MCF 10A (cell line): ENCODE measurements at regions not wholly inside any gene's neighbourhood (a gene's known extent, or its start where the extent isn't known, plus 50 kb on each side); places are given as distances from the start of the nearest gene placed in this dataset.

ENCODE experiments used
- BruUV-seq: library from RNA; stranded (reverse); fragments of 400-500 nt; replicated peaks from 2 replicates; lab custom pipeline; 2021; lab: Mats Ljungman, UMichigan
- CTCF ChIA-PET: fragments of 300-600 bp; sonication (Branson Sonifier 250); formaldehyde crosslinking; extraction: SDS; loops from one replicate; lab custom pipeline; 2021; ENCODE audit warnings: antibody characterized with exemption, inconsistent platforms; lab: Yijun Ruan, JAX
- POLR2A ChIA-PET: fragments of 300-600, 350-650 bp; sonication (Branson Sonifier 250); formaldehyde crosslinking; extraction: SDS; loops from one replicate; lab custom pipeline; 2020; ENCODE audit warnings: antibody characterized with exemption, inconsistent platforms; lab: Yijun Ruan, JAX
- DNase-seq: peaks from one replicate; pipeline ENCODE4 v3.0.0-alpha.2; 2018; ENCODE audit not compliant: unreplicated experiment
- H3K27ac Mint-ChIP-seq: one replicate; pipeline ENCODE4 v1.8.0; 2022; ENCODE audit warnings: mild to moderate bottlenecking, low read depth, mixed read lengths; ENCODE audit not compliant: unreplicated experiment
- H3K27me3 Mint-ChIP-seq: one replicate; pipeline ENCODE4 v1.8.0; 2022; ENCODE audit warnings: mixed read lengths; ENCODE audit not compliant: insufficient read depth, unreplicated experiment
- H3K36me3 Mint-ChIP-seq: one replicate; pipeline ENCODE4 v1.8.0; 2022; ENCODE audit warnings: mild to moderate bottlenecking, moderate library complexity, mixed read lengths; ENCODE audit not compliant: insufficient read depth, unreplicated experiment
- H3K4me1 Mint-ChIP-seq: one replicate; pipeline ENCODE4 v1.8.0; 2022; ENCODE audit warnings: mixed read lengths; ENCODE audit not compliant: insufficient read depth, unreplicated experiment
- H3K4me3 Mint-ChIP-seq: one replicate; pipeline ENCODE4 v1.8.0; 2022; ENCODE audit warnings: mild to moderate bottlenecking, moderate library complexity, mixed read lengths; ENCODE audit not compliant: unreplicated experiment
- H3K9me3 Mint-ChIP-seq: one replicate; pipeline ENCODE4 v1.8.0; 2022; ENCODE audit warnings: mixed read lengths; ENCODE audit not compliant: unreplicated experiment
- intact Hi-C: fragments of 100-400 bp; cut with micrococcal nuclease; formaldehyde crosslinking; loops from 2 replicates; pipeline ENCODE4 v1.14.1; 2022
- TF ChIP-seq, protein P1 (sequence below): fragments of 200-600 bp; IDR thresholded peaks from one replicate; pipeline ENCODE4 v1.8.0; 2022; ENCODE audit warnings: antibody characterized with exemption, mild to moderate bottlenecking; ENCODE audit not compliant: unreplicated experiment

GRCh38 chr3:28780480-28780879 is 431.9 kb upstream of the AZI2 start:
- no peak for DNase-seq
- Mint-ChIP-seq H3K36me3 (no peaks in the 10 kb centered on the region), H3K9me3 (no peaks in the 10 kb centered on the region), H3K27me3 (no peaks in the 10 kb centered on the region), H3K27ac (no peak overlapping the region), H3K4me3 (no peak overlapping the region), H3K4me1 (no peaks in the 10 kb centered on the region)
- TF ChIP-seq, protein P1, sequence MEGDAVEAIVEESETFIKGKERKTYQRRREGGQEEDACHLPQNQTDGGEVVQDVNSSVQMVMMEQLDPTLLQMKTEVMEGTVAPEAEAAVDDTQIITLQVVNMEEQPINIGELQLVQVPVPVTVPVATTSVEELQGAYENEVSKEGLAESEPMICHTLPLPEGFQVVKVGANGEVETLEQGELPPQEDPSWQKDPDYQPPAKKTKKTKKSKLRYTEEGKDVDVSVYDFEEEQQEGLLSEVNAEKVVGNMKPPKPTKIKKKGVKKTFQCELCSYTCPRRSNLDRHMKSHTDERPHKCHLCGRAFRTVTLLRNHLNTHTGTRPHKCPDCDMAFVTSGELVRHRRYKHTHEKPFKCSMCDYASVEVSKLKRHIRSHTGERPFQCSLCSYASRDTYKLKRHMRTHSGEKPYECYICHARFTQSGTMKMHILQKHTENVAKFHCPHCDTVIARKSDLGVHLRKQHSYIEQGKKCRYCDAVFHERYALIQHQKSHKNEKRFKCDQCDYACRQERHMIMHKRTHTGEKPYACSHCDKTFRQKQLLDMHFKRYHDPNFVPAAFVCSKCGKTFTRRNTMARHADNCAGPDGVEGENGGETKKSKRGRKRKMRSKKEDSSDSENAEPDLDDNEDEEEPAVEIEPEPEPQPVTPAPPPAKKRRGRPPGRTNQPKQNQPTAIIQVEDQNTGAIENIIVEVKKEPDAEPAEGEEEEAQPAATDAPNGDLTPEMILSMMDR: no peak
- ChIA-PET POLR2A (interaction anchor here (0.6 kb wide), 1 partner anchor 939 kb away, joined by 3 read pairs; no protein-coding TSS in a partner anchor), CTCF (no interaction called here)
- BruUV-seq: no TSS peak
- intact Hi-C loops: no loop called here

DNA sequence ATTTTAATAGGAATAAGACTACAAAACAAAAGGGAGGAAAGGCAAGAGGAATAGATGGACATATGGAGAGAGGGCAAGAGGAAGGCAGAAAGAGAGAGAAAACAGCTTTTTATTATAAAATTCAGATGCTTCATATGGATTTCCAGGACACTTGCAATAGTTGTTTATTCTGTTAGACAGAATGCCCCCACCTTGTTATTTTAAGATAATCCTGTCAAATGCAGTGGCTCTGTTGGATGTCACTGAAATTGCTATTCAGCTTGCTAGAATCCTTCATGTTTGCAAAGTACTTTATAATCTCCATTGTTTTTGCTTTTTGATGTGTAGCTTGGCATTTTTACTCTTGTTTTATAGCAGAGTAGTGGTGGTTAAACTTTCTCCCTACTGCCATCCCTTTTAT is 432.4 kb upstream of the AZI2 start:
- intact Hi-C loops: no loop called here
- TF ChIP-seq, protein P1: no peak
- Mint-ChIP-seq H3K9me3 (no peaks in the 10 kb centered on the region), H3K27me3 (no peaks in the 10 kb centered on the region), H3K36me3 (no peaks in the 10 kb centered on the region), H3K4me3 (no peak overlapping the region), H3K4me1 (no peaks in the 10 kb centered on the region), H3K27ac (no peak overlapping the region)
- POLR2A ChIA-PET: interaction anchor here (0.6 kb wide), 1 partner anchor 938 kb away, joined by 3 read pairs; no protein-coding TSS in a partner anchor
- no TSS peak for BruUV-seq
- CTCF ChIA-PET: no interaction called here
- no peak for DNase-seq

DNA sequence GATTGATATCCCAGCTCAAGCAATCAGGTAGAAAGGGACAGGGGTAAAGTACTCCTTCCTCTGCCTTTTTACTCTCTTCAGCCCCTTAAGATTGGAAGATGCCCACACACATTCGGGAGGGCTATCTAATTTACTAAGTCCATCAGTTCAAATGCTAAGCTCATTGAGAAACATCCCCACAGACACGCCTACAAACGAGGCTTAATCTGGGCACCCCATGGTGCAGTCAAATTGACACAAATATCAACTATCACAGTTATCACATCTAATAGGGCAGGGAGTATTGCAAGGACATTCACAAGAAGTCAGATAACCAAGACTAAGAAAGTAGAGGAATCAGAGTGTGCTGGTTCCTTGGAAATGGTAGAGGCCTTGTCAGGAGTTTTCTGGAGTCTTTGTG is 437.8 kb upstream of the AZI2 start:
- H3K27ac Mint-ChIP-seq: no peak overlapping the region
- no peaks in the 10 kb centered on the region for H3K4me1 Mint-ChIP-seq
- H3K27me3 Mint-ChIP-seq: no peaks in the 10 kb centered on the region
- H3K9me3 Mint-ChIP-seq: no peaks in the 10 kb centered on the region
- no peak overlapping the region for H3K4me3 Mint-ChIP-seq
- BruUV-seq: no TSS peak
- no peaks in the 10 kb centered on the region for H3K36me3 Mint-ChIP-seq
- intact Hi-C loops: no loop called here
- ChIA-PET POLR2A (no interaction called here), CTCF (interaction anchor here (0.6 kb wide), 1 partner anchor 1253 kb away, joined by 4 read pairs; no protein-coding TSS in a partner anchor)
- DNase-seq: no peak
- TF ChIP-seq, protein P1: no peak

DNA sequence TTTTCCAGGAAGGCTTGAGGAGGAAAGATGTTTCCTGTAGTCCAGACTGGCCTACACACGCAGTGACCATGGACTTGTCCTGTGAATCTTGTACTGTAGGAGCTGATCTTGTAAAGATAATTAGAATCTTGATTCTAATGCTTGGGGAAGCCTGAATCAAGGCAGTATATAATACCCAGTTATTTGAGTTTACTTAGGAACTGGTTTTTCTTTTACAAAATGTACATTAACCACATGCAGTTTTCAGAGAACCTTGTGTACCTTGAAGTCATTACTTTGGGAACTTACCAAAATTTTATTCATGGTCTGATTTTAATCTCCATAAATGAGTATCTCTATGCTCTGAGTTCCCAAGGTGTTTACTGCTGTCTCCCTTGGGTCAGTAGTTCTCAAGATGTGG is 439.9 kb upstream of the AZI2 start:
- DNase-seq: no peak
- H3K36me3 Mint-ChIP-seq: no peaks in the 10 kb centered on the region
- POLR2A ChIA-PET: interaction anchor here (0.7 kb wide), 1 partner anchor 200 kb away, joined by 5 read pairs; no protein-coding TSS in a partner anchor
- no peaks in the 10 kb centered on the region for H3K9me3 Mint-ChIP-seq
- no peak overlapping the region for H3K27ac Mint-ChIP-seq
- CTCF ChIA-PET: interaction anchor here (0.8 kb wide), 1 partner anchor 32 kb away, joined by 3 read pairs; no protein-coding TSS in a partner anchor
- no peak overlapping the region for H3K4me3 Mint-ChIP-seq
- H3K4me1 Mint-ChIP-seq: no peaks in the 10 kb centered on the region
- TF ChIP-seq, protein P1: no peak
- BruUV-seq: no TSS peak
- H3K27me3 Mint-ChIP-seq: no peaks in the 10 kb centered on the region
- intact Hi-C loops: no loop called here
